ENCODE measurements at regions not wholly inside any gene's neighbourhood (a gene's known extent, or its start where the extent isn't known, plus 50 kb on each side); places are given as distances from the start of the nearest gene placed in this dataset.

DNA sequence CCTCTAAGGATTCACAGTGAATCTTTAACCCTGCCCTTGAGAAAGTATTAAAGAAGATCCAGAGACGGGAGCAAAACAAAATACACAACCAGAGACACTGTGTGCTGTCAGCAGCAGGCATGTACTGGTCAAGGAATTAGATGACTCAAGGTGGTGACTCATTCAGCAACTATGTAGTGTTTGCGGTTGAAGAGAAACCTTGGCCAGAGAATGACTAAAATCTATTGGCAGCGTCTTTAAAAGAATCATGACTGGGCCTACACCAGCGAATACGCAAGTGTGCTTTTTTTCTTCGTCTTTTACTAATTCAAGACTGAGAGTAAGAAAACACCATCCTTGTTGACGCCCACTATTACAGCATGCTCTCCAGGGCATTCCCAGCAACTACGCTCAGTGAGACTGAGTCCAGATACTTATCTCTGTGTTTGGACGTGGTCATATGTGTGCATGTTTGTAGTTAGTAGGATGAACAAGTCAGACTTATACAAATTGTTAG lies 72.4 kb upstream of the BACH2 start:
- TF ChIP-seq, protein P1, sequence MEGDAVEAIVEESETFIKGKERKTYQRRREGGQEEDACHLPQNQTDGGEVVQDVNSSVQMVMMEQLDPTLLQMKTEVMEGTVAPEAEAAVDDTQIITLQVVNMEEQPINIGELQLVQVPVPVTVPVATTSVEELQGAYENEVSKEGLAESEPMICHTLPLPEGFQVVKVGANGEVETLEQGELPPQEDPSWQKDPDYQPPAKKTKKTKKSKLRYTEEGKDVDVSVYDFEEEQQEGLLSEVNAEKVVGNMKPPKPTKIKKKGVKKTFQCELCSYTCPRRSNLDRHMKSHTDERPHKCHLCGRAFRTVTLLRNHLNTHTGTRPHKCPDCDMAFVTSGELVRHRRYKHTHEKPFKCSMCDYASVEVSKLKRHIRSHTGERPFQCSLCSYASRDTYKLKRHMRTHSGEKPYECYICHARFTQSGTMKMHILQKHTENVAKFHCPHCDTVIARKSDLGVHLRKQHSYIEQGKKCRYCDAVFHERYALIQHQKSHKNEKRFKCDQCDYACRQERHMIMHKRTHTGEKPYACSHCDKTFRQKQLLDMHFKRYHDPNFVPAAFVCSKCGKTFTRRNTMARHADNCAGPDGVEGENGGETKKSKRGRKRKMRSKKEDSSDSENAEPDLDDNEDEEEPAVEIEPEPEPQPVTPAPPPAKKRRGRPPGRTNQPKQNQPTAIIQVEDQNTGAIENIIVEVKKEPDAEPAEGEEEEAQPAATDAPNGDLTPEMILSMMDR (IDR thresholded peaks at IDR 0.05): no peak
- no peak for TF ChIP-seq ZFX (IDR thresholded peaks at IDR 0.05; ENCODE audit: borderline replicate concordance)

Data from 22Rv1 (cell line).